GM19468 (cell line): ENCODE measurements at regions not wholly inside any gene's neighbourhood (a gene's known extent, or its start where the extent isn't known, plus 50 kb on each side); places are given as distances from the start of the nearest gene placed in this dataset.

Source experiments
- ATAC-seq: cut with Tn5 transposase; IDR thresholded peaks from one replicate; pipeline ENCODE4 v1.9.1; 2021; ENCODE audit warnings: mild to moderate bottlenecking, moderate library complexity, moderate number of reproducible peaks; ENCODE audit not compliant: unreplicated experiment; ENCODE audit errors: extremely low read depth

DNA sequence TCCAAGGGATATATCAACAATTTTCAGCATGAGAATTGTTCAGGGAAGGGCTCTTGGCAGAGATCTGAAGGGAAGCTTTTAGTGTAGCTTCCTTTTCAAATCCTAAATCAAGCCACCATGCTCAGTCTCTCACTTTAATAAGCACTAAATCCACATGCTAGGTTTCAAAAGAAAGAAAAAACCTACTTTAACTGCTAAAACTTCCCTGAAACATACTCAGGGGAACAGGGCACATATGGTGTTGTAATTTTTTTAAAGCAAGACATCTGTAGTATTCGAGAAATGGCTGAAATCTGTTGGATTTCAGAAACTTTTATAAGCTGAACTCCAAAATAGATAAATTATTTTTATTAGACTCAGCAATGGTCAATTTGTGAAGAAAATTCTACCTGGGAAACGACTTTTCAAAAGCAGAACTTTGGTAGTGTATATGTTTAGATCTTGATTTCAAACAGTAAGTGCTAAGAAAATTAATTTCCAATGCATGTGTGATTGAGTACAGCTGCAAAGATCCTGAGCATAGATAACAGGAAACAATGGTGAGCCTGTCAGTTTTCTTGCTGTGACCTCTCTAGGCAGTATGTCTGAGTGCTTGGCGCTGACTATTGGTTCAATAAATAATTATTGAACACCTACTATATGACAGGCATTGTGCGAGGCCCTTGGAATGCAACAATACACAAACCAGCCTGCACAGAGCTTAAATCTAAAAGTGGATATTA lies 804.5 kb upstream of the SOX9 start:
- no peak for ATAC-seq

GRCh38 chr17:71320009-71320796 lies 800.6 kb upstream of the SOX9 start:
- ATAC-seq = no peak

- ATAC-seq = no peak
These were observed 795.7 kb upstream of the SOX9 start for GRCh38 chr17:71325117-71325516.

DNA sequence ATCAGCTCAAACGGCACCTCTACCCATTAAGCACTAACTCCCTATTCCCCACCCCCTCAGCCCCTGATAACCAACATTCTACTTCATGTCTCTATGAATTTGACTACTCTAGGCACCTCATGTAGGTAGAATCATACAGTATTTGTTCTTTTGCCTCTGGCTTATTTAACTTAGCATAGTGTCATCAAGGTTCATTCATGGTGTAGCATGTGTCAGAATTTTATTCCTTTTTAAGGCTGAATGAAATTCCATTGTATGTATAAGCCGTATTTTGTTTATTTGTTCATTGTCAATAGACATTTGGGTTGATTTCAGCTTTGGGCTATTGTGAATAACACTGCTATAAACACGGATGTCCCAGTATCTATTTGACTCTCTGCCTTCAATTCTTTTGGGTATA lies 794.9 kb upstream of the SOX9 start:
- ATAC-seq = no peak

- ATAC-seq = no peak
These were observed 793.3 kb upstream of the SOX9 start for GRCh38 chr17:71327376-71328059.

GRCh38 chr17:71329310-71330098 lies 791.3 kb upstream of the SOX9 start:
- ATAC-seq = no peak

DNA sequence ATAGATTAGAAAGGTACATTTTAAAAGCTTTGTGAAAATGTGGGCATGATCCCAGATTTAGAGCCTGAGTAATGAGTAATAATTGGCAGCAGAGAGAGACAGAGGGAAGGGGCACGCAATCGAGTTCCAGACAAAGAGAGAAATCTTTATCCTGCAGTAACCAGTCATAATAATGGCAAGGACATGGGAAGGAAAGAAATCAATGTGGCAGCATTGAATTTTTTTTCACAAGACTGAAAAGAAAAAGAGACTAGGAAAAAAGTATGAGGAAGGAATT lies 790.8 kb upstream of the SOX9 start:
- ATAC-seq = no peak

GRCh38 chr17:71331754-71332325 lies 789.0 kb upstream of the SOX9 start:
- no peak for ATAC-seq

- ATAC-seq = no peak
These were observed 786.6 kb upstream of the SOX9 start for GRCh38 chr17:71334048-71334751.

DNA sequence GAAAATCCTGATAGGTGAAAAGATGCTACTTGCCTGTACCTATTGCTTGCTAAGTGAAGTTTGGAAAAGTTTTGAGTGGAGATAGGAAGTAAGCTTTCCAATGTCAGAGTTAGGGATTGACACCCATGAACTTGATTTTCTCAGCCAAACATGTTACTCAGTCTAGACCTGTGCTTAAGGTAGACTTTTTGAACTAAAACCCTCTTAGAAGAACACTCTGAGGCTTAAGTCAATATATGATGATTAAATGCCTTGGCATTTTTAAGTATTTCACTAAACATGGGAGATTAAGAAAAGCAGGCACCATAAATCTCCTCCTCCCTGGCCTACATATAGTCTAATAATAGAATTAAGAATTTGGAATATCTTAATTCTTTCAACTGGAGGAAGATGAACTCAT lies 785.6 kb upstream of the SOX9 start:
- no peak for ATAC-seq

GRCh38 chr17:71337938-71338337 lies 782.9 kb upstream of the SOX9 start:
- ATAC-seq = no peak

DNA sequence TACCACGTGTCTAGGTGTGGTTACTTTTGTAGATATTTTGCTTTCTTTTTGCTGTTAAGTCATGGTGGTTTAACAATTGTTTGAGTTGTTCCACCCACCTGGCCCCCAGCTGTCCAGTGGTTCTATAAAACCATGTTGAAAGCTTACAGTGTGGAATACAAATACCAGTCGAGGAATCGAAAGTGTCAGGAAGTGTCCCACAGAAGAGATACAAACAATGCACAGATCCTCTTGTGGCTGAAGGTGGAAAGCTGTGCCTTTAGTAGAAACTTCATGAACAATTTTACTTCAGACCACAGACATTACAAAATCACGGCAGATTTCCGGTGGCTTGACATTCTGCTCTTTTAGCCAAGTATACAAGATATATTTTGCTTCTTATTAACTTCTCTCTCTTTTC lies 782.4 kb upstream of the SOX9 start:
- no peak for ATAC-seq

DNA sequence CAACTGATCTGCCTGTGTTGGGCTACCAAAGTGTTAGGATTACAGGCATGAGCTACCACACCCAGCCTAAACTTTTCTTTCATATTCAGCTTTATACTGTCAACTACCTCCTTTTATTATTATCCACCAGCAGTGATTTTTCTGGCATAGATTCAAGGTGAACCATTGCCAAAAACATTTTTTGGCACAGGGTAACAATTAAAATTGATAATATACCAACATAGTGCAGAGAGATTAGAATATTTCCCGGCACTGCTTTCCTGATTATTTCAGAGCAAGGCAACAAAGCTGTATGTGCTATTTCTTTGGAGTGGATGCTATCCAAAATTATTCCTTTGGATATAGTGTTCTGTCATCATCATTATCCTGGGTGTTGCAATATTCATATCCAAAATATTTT lies 781.6 kb upstream of the SOX9 start:
- ATAC-seq = no peak

DNA sequence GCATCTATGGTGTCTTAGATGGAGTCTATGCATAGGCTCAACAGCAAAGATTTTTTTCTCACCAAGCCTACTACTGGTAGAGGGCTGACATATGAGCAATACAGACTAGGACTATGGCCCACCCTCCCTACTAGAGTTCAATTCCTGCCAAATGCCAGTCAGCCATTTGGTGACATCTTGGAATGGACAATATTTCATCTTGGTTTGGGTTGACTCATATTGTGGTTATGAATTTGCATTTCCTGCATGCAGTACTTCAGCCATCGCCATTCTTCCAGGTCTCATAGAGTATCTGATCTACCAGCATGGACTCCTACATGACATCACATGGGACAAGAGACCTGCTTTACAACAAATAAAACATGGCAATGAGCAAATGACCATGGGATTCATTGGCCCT lies 778.1 kb upstream of the SOX9 start:
- no peak for ATAC-seq

DNA sequence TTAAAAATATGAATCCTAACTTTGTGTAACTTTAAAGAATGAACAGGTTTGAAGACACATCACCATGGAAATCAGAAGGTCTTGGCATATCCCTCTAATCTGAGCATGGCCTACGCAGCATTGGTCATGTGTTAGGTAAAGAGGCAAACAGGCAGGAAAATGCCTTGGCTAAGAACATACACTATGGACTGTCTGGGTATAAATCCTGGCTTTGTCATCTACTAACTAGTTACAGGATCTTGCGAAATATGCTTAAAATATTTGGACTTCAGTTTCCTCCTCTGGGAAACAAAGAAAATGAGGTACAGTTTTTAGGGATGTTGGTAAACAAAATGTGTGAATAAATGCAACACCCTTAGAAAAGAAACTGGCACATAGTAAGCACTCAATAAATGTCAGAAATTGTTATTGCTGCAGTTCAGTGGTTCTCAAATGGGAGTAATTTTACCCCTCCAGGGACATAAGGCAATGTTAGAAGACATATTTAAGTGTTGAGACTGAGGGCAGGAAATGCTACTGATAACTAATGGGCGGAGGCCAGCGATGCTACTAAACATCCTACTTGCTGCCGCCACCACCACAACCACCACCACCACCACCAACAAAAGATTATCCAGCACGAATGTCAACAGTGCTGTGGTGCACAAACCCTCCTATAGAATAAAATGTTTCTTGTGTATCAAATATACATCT lies 770.8 kb upstream of the SOX9 start:
- no peak for ATAC-seq

DNA sequence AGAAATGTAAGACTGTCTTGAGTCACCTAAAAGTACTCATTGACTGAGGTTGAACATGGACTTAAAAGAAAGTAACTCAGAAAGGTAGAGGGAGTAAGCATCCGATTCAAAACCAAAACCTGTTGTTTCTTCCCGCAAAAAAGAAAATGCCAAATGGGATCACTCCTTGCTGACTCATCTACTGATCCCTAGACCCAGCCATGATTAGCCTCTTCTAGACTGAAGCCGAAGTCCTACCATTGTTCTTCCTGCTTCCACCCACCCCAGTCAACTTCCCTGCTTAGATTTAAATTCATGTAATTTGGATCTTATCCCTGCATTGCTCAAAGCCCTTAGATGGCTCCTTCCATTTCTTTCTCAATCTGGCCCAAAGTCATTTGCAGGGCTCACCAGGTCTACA lies 760.5 kb upstream of the SOX9 start:
- ATAC-seq = no peak

- ATAC-seq = no peak
These were observed 759.0 kb upstream of the SOX9 start for GRCh38 chr17:71361656-71362450.

DNA sequence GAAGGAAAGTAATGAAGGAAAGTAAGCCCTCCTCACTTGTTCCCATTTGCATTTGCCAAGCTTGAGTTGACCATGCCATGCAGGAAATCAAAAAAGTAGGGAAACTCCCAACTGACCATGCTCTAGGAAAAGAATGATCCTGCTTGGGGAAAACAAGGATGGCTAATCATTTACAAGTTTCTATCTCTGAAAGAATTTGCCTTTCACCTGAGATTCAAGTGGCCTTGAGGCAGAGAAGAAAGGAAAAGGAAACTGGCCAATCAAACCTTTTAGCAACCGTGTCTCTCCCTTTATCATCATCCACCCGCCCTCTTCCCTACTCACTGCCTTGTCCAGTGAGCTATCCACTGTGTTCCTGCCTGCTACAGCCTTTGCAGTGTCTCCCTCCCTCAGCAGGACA lies 757.2 kb upstream of the SOX9 start:
- no peak for ATAC-seq
